Transverse colon (tissue), 4 donors: ENCODE measurements at regions not wholly inside any gene's neighbourhood (a gene's known extent, or its start where the extent isn't known, plus 50 kb on each side); places are given as distances from the start of the nearest gene placed in this dataset.

Source experiments
- DNase-seq: peaks from one replicate; pipeline ENCODE4 v3.0.0-alpha.2; 2019
- H3K27ac ChIP-seq, 4 donors: fragments of 200-600 bp; sonication (generic); 2 replicates each; pipeline ENCODE4 v1.5.1; 2016 to 2018; ENCODE audit warnings: inconsistent platforms in 4 of 4
- H3K27me3 ChIP-seq: fragments of 200-600 bp; sonication (generic); 2 replicates; pipeline ENCODE4 v1.5.1; 2017; ENCODE audit warnings: inconsistent platforms
- H3K36me3 ChIP-seq, 4 donors: fragments of 200-600 bp; sonication (generic); 2 replicates each; pipeline ENCODE4 v1.5.1; 2017 to 2019; ENCODE audit warnings: inconsistent platforms in 4 of 4
- H3K4me1 ChIP-seq, 4 donors: fragments of 200-600 bp; sonication (generic); 2 replicates each; pipeline ENCODE4 v1.5.1; 2017 to 2020; ENCODE audit warnings: inconsistent platforms in 4 of 4
- H3K4me3 ChIP-seq, 4 donors: fragments of 200-600 bp; sonication (generic); 1 replicate in 1 of 4; 2 replicates in 3 of 4; pipeline versions ENCODE4 v1.5.1 to v1.6.1; 2017 to 2019; ENCODE audit warnings: inconsistent platforms in 4 of 4
- H3K9me3 ChIP-seq, 2 donors: fragments of 200-600 bp; sonication (generic); 2 replicates each; pipeline ENCODE4 v1.5.1; 2017 to 2019; ENCODE audit warnings: inconsistent platforms in 2 of 2
- EP300 ChIP-seq: sonication (generic); formaldehyde crosslinking; IDR thresholded peaks from one replicate; pipeline ENCODE4 v1.6.1; 2017; ENCODE audit warnings: antibody characterized with exemption, low read depth
- POLR2A ChIP-seq: fragments of 450-650 bp; IDR thresholded peaks from one replicate; pipeline ENCODE4 v1.6.1; 2016; ENCODE audit warnings: antibody characterized with exemption, mild to moderate bottlenecking, moderate library complexity
- POLR2AphosphoS5 ChIP-seq, 3 donors: sonication (generic); formaldehyde crosslinking; IDR thresholded peaks; one replicate each; pipeline ENCODE4 v1.6.1; 2016; ENCODE audit warnings: antibody characterized with exemption in 3 of 3
- WGBS, 2 donors: methylation state at CpG; one replicate each; pipeline ENCODE4 v1.1.5; 2018; ENCODE audit warnings: low coverage in 1 of 2; 5-methylcytosine and 5-hydroxymethylcytosine counted together
- in situ Hi-C, 4 donors: fragments of 200-750 bp; cut with MboI; loops; one replicate each; pipeline versions ENCODE4 v1.15.0 to v1.15.1; 2017; ENCODE audit warnings: low sequenced_read_pairs in 3 of 4, low pct_ligation_motif_present in 1 of 4, low pct_unique_long_range_greater_than_20kb in 1 of 4
- intact Hi-C: fragments of 100-400 bp; cut with DNase I; formaldehyde crosslinking; loops from one replicate; pipeline ENCODE4 v1.15.1; 2023; ENCODE audit warnings: low total_unique reads
- TF ChIP-seq, protein P1 (sequence below), 5 experiments: fragments of 200-600 bp in 3 of 5; fragments of 450-650 bp in 2 of 5; sonication (generic) in 3 of 5; IDR thresholded peaks; 1 replicate in 2 of 5; 2 replicates in 3 of 5; pipeline ENCODE4 v1.5.1; 2016 to 2017; ENCODE audit warnings: antibody characterized with exemption in 5 of 5, inconsistent platforms in 3 of 5, mild to moderate bottlenecking in 2 of 5, moderate library complexity in 1 of 5

GRCh38 chr10:80949785-80950184 is 412.1 kb downstream of the SH2D4B start:
- Histone ChIP-seq H3K36me3 (no peaks in the 10 kb centered on the region), H3K4me3 (no peak overlapping the region), H3K27ac (no peak overlapping the region), H3K4me1 (no peaks in the 10 kb centered on the region), H3K9me3 (no peaks in the 10 kb centered on the region), H3K27me3 (no peaks in the 10 kb centered on the region)
- TF ChIP-seq POLR2AphosphoS5 (IDR thresholded peaks at IDR 0.05) (no peak), EP300 (no peak), POLR2A (no peak)
- TF ChIP-seq, protein P1, sequence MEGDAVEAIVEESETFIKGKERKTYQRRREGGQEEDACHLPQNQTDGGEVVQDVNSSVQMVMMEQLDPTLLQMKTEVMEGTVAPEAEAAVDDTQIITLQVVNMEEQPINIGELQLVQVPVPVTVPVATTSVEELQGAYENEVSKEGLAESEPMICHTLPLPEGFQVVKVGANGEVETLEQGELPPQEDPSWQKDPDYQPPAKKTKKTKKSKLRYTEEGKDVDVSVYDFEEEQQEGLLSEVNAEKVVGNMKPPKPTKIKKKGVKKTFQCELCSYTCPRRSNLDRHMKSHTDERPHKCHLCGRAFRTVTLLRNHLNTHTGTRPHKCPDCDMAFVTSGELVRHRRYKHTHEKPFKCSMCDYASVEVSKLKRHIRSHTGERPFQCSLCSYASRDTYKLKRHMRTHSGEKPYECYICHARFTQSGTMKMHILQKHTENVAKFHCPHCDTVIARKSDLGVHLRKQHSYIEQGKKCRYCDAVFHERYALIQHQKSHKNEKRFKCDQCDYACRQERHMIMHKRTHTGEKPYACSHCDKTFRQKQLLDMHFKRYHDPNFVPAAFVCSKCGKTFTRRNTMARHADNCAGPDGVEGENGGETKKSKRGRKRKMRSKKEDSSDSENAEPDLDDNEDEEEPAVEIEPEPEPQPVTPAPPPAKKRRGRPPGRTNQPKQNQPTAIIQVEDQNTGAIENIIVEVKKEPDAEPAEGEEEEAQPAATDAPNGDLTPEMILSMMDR (IDR thresholded peaks at IDR 0.05): no peak
- in situ Hi-C loops (loop anchor here in 1 of 4 donors (25.0 kb wide), 1 partner anchor 287 kb away; no protein-coding TSS in a partner anchor), intact Hi-C loops (no loop called here)
- DNase-seq: no peak
- 82 to 88% methylated on average over 4 to 5 of the region's 5 CpGs for WGBS, 2 donors

GRCh38 chr10:80952436-80952835 is 414.7 kb downstream of the SH2D4B start:
- intact Hi-C loops: no loop called here
- no peaks in the 10 kb centered on the region for H3K4me1 ChIP-seq
- H3K4me3 ChIP-seq: no peak overlapping the region
- no peaks in the 10 kb centered on the region for H3K36me3 ChIP-seq
- in situ Hi-C loops: no loop called here
- H3K9me3 ChIP-seq: no peaks in the 10 kb centered on the region
- H3K27me3 ChIP-seq: no peaks in the 10 kb centered on the region
- 76 to 79% methylated on average over 6 to 7 of the region's 7 CpGs for WGBS, 2 donors
- H3K27ac ChIP-seq: no peak overlapping the region
- DNase-seq: no peak
- no peak for TF ChIP-seq EP300
- TF ChIP-seq, protein P1 (IDR thresholded peaks at IDR 0.05): no peak
- TF ChIP-seq POLR2A: no peak
- no peak for TF ChIP-seq POLR2AphosphoS5 (IDR thresholded peaks at IDR 0.05)

DNA sequence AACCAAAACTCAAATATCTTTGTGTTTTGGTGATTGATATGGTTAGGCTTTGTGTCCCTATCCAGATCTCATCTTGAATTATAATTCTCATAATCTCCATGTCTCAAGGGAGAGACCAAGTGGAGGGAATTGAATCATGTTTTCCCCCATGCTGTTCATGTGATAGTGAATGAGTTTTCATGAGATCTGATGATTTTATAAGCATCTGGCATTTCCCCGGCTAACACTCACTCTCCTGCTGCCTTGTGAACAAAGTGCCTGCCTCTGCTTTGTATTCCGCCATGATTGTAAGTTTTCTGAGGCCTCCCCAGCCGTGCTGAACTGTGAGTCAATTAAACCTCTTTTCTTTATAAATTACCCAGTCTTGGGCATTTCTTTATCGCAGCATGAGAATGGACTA is 419.5 kb downstream of the SH2D4B start:
- Histone ChIP-seq H3K36me3 (no peaks in the 10 kb centered on the region), H3K9me3 (no peaks in the 10 kb centered on the region), H3K27ac (no peak overlapping the region), H3K27me3 (no peaks in the 10 kb centered on the region), H3K4me1 (no peaks in the 10 kb centered on the region), H3K4me3 (no peak overlapping the region)
- intact Hi-C loops: no loop called here
- in situ Hi-C loops: no loop called here
- 83 to 88% methylated on average over 4 of the region's 4 CpGs for WGBS, 2 donors
- TF ChIP-seq EP300: no peak
- TF ChIP-seq POLR2A: no peak
- TF ChIP-seq, protein P1 (IDR thresholded peaks at IDR 0.05): no peak
- TF ChIP-seq POLR2AphosphoS5 (IDR thresholded peaks at IDR 0.05): no peak
- DNase-seq: no peak

DNA sequence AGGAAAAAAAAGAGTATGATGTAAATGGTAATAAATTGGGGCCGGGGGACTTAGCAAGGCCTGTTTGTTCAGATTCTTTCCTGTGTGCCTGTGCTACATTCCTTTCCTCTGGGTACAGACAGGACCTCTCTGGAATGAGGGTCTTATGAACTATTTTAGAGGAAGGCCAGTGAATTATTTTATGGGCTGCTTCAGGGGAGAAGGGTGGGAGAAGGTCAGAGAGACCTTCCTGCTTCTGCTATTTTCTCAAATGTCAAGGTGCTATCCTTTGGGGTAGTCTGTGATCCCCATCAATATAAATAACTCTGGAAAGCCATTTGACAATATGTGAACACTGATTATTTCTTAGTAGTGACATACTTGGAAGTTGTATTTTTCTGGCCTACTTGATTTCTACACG is 426.5 kb downstream of the SH2D4B start:
- no peak overlapping the region for H3K4me3 ChIP-seq
- TF ChIP-seq, protein P1 (IDR thresholded peaks at IDR 0.05): no peak
- TF ChIP-seq EP300: no peak
- no peak for TF ChIP-seq POLR2AphosphoS5 (IDR thresholded peaks at IDR 0.05)
- no peak for TF ChIP-seq POLR2A
- H3K4me1 ChIP-seq: no peaks in the 10 kb centered on the region
- 74 to 82% methylated on average over 2 of the region's 2 CpGs for WGBS, 2 donors
- no peak for DNase-seq
- in situ Hi-C loops (no loop called here), intact Hi-C loops (loop anchor here (10.0 kb wide), 1 partner anchor 969 kb away; no protein-coding TSS in a partner anchor)
- no peaks in the 10 kb centered on the region for H3K36me3 ChIP-seq
- H3K9me3 ChIP-seq: no peaks in the 10 kb centered on the region
- no peaks in the 10 kb centered on the region for H3K27me3 ChIP-seq
- H3K27ac ChIP-seq: no peak overlapping the region
